ENCODE measurements at regions not wholly inside any gene's neighbourhood (a gene's known extent, or its start where the extent isn't known, plus 50 kb on each side); places are given as distances from the start of the nearest gene placed in this dataset.

DNA sequence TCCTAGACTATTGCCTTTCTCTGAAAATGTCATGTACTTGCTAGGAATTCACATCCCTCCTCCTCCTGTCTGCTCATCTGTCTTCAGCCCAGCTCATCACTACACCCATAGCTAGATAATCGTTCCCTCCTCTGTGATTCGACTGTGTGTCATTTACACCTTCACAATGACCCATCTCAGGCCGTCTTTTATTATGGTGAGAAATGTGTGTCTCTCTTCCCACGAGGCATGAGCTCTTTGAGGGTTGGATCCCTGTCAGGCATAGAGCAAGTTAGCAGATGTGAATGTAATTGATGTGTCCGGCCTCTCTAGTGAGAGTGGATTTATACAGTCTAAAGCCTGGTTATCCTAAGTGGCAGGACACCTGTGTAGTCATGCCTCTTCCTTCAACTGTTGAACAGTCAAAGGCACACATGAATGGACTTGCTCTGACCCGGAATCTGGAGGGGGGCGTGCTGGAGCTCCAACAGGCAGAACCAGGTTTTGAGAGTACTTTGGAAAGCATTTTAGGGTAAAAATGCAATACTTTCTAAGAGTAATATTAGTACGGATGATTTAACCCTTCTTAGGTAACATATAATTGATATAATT, 182.1 kb downstream of the UTRN start (continued):
- no peak for TF ChIP-seq CHD7 (IDR thresholded peaks at IDR 0.05; ENCODE audit: insufficient replicate concordance, low read length)
- TF ChIP-seq KDM1A (IDR thresholded peaks at IDR 0.05; ENCODE audit: borderline replicate concordance, low read length) = no peak
- no peak for TF ChIP-seq TAF1 (IDR thresholded peaks at IDR 0.05; ENCODE audit: low read depth, low read length)
- no peak for TF ChIP-seq EGR1 (IDR thresholded peaks at IDR 0.05; ENCODE audit: borderline replicate concordance, low read depth, low read length)
- no peak for TF ChIP-seq POLR2A (IDR thresholded peaks at IDR 0.05; ENCODE audit: control extremely low read depth in 1 of 2, low read depth in 2 of 2, low read length in 2 of 2)
- TF ChIP-seq RAD21 (IDR thresholded peaks at IDR 0.05 in 1 of 2, conservative IDR thresholded peaks at IDR 0.05 in 1 of 2; ENCODE audit: low read depth in 2 of 2, low read length in 2 of 2) = no peak
- no peak for TF ChIP-seq MAX (IDR thresholded peaks at IDR 0.05)
- TF ChIP-seq NRF1 (IDR thresholded peaks at IDR 0.05; ENCODE audit: low read depth, low read length) = no peak

Data from H1 (cell line).